BLaER1 treated with 17β-estradiol and CSF1 and Interleukin-3, amounts not matched to agents 10 nM and 100 nM (cell line): ENCODE measurements at regions not wholly inside any gene's neighbourhood (a gene's known extent, or its start where the extent isn't known, plus 50 kb on each side); places are given as distances from the start of the nearest gene placed in this dataset.

Experiments used
- H3K27ac ChIP-seq, 11 experiments: shearing (Covaris generic); formaldehyde crosslinking; 2 replicates each; pipeline ENCODE4 v1.8.1; 2022
- H3K27me3 ChIP-seq, 11 experiments: shearing (Covaris generic); formaldehyde crosslinking; 2 replicates each; pipeline ENCODE4 v1.8.1; 2022
- H3K36me3 ChIP-seq, 11 experiments: shearing (Covaris generic); formaldehyde crosslinking; 2 replicates each; pipeline ENCODE4 v1.8.1; 2022
- H3K4me1 ChIP-seq, 10 experiments: shearing (Covaris generic); formaldehyde crosslinking; 2 replicates each; pipeline ENCODE4 v1.8.1; 2022
- H3K4me2 ChIP-seq, 11 experiments: shearing (Covaris generic); formaldehyde crosslinking; 2 replicates each; pipeline ENCODE4 v1.8.1; 2022
- H3K4me3 ChIP-seq, 10 experiments: shearing (Covaris generic); formaldehyde crosslinking; 2 replicates each; pipeline ENCODE4 v1.8.1; 2022
- H3K9ac ChIP-seq, 11 experiments: shearing (Covaris generic); formaldehyde crosslinking; 2 replicates each; pipeline ENCODE4 v1.8.1; 2022
- H3K9me3 ChIP-seq, 11 experiments: shearing (Covaris generic); formaldehyde crosslinking; replicated peaks in 1 of 11; 2 replicates each; pipeline ENCODE4 v1.8.1; 2022
- H4K20me1 ChIP-seq, 11 experiments: shearing (Covaris generic); formaldehyde crosslinking; 2 replicates each; pipeline ENCODE4 v1.8.1; 2022
- Cebpa-rat ChIP-seq, 11 experiments: shearing (Covaris generic); IDR thresholded peaks; 2 replicates each; pipeline ENCODE4 v1.8.1; 2022

- Histone ChIP-seq H3K9ac (no peak overlapping the region), H3K36me3 (no peaks in the 10 kb centered on the region), H3K4me3 (no peak overlapping the region), H3K9me3 (0 out of 22 replicates have a peak, but pooled peaks cover 0 to 7% (median 0%) of the 10 kb centered on the region in 11 experiments), H3K4me2 (no peak overlapping the region), H3K27me3 (no peaks in the 10 kb centered on the region), H3K27ac (no peak overlapping the region), H4K20me1 (no peaks in the 10 kb centered on the region), H3K4me1 (peaks cover 0 to 2% (median 0%) of the 10 kb centered on the region in 10 experiments; a peak in 5 of 20 replicates)
- TF ChIP-seq Cebpa-rat (IDR thresholded peaks at IDR 0.05): no peak
Measured at GRCh38 chr7:35399216-35399615, 145.3 kb upstream of the TBX20 start.

GRCh38 chr7:35398518-35398917 lies 144.6 kb upstream of the TBX20 start:
- H3K27ac ChIP-seq: no peak overlapping the region
- no peak overlapping the region for H3K4me3 ChIP-seq
- no peak overlapping the region for H3K4me2 ChIP-seq
- no peaks in the 10 kb centered on the region for H3K27me3 ChIP-seq
- H4K20me1 ChIP-seq: no peaks in the 10 kb centered on the region
- 0 out of 22 replicates have a peak, but pooled peaks cover 0 to 3% (median 0%) of the 10 kb centered on the region in 11 experiments for H3K9me3 ChIP-seq
- H3K9ac ChIP-seq: no peak overlapping the region
- no peaks in the 10 kb centered on the region for H3K4me1 ChIP-seq
- no peak for TF ChIP-seq Cebpa-rat (IDR thresholded peaks at IDR 0.05)
- no peaks in the 10 kb centered on the region for H3K36me3 ChIP-seq

- no peaks in the 10 kb centered on the region for H4K20me1 ChIP-seq
- H3K9ac ChIP-seq: no peak overlapping the region
- H3K36me3 ChIP-seq: no peaks in the 10 kb centered on the region
- H3K4me2 ChIP-seq: no peak overlapping the region
- H3K4me3 ChIP-seq: no peak overlapping the region
- H3K9me3 ChIP-seq: no peaks in the 10 kb centered on the region
- H3K27ac ChIP-seq: no peak overlapping the region
- no peak for TF ChIP-seq Cebpa-rat (IDR thresholded peaks at IDR 0.05)
- H3K4me1 ChIP-seq: no peaks in the 10 kb centered on the region
- H3K27me3 ChIP-seq: no peaks in the 10 kb centered on the region
Measured at GRCh38 chr7:35390146-35390545, 136.2 kb upstream of the TBX20 start.

- H4K20me1 ChIP-seq: no peaks in the 10 kb centered on the region
- H3K36me3 ChIP-seq: no peaks in the 10 kb centered on the region
- H3K4me2 ChIP-seq: no peak overlapping the region
- H3K9ac ChIP-seq: no peak overlapping the region
- H3K9me3 ChIP-seq: no peaks in the 10 kb centered on the region
- no peak overlapping the region for H3K27ac ChIP-seq
- TF ChIP-seq Cebpa-rat (IDR thresholded peaks at IDR 0.05): no peak
- no peaks in the 10 kb centered on the region for H3K27me3 ChIP-seq
- H3K4me3 ChIP-seq: no peak overlapping the region
- H3K4me1 ChIP-seq: no peaks in the 10 kb centered on the region
Measured at GRCh38 chr7:35389636-35390035, 135.7 kb upstream of the TBX20 start.

GRCh38 chr7:35386816-35387706 lies 133.2 kb upstream of the TBX20 start:
- H3K27me3 ChIP-seq: no peaks in the 10 kb centered on the region
- H3K9me3 ChIP-seq: no peaks in the 10 kb centered on the region
- H3K4me1 ChIP-seq: 0 out of 20 replicates have a peak, but pooled peaks cover 0 to under 1% (median 0%) of the 10 kb centered on the region in 10 experiments
- H3K9ac ChIP-seq: no peak overlapping the region
- H3K4me3 ChIP-seq: no peak overlapping the region
- no peak overlapping the region for H3K4me2 ChIP-seq
- H3K36me3 ChIP-seq: no peaks in the 10 kb centered on the region
- no peaks in the 10 kb centered on the region for H4K20me1 ChIP-seq
- no peak overlapping the region for H3K27ac ChIP-seq
- TF ChIP-seq Cebpa-rat (IDR thresholded peaks at IDR 0.05): no peak

- H3K4me1 ChIP-seq: peaks cover 0 to 8% (median 0%) of the 10 kb centered on the region in 10 experiments; a peak in 6 of 20 replicates
- no peak overlapping the region for H3K9ac ChIP-seq
- H3K4me2 ChIP-seq: no peak overlapping the region
- TF ChIP-seq Cebpa-rat (IDR thresholded peaks at IDR 0.05): no peak
- no peaks in the 10 kb centered on the region for H4K20me1 ChIP-seq
- no peaks in the 10 kb centered on the region for H3K36me3 ChIP-seq
- no peak overlapping the region for H3K27ac ChIP-seq
- H3K27me3 ChIP-seq: no peaks in the 10 kb centered on the region
- H3K9me3 ChIP-seq: peaks cover 0 to 5% (median 0%) of the 10 kb centered on the region in 11 experiments; a peak in 2 of 22 replicates
- no peak overlapping the region for H3K4me3 ChIP-seq
Measured at GRCh38 chr7:35386082-35386815, 132.3 kb upstream of the TBX20 start.

- Histone ChIP-seq H4K20me1 (no peaks in the 10 kb centered on the region), H3K4me1 (peaks cover 0 to 20% (median 4%) of the 10 kb centered on the region in 10 experiments; a peak in 8 of 20 replicates), H3K27ac (no peak overlapping the region), H3K4me2 (no peak overlapping the region), H3K4me3 (no peak overlapping the region), H3K27me3 (no peaks in the 10 kb centered on the region), H3K9me3 (peaks cover 0 to 9% (median 0%) of the 10 kb centered on the region in 11 experiments; a peak in 3 of 22 replicates), H3K9ac (no peak overlapping the region), H3K36me3 (no peaks in the 10 kb centered on the region)
- TF ChIP-seq Cebpa-rat (IDR thresholded peaks at IDR 0.05): no peak
Measured at GRCh38 chr7:35384761-35385700, 131.1 kb upstream of the TBX20 start.

- Histone ChIP-seq H4K20me1 (no peaks in the 10 kb centered on the region), H3K27ac (peak overlapping the region in 5 of 11 experiments; percentile 30 to 76 (median 57); a peak in 7 of 22 replicates), H3K9ac (no peak overlapping the region; a peak in 1 of 22 replicates), H3K36me3 (no peaks in the 10 kb centered on the region), H3K4me3 (no peak overlapping the region), H3K9me3 (peaks cover 0 to 9% (median 0%) of the 10 kb centered on the region in 11 experiments; a peak in 3 of 22 replicates), H3K4me2 (peak overlapping the region in 4 of 11 experiments; percentile 8 to 49 (median 27); a peak in 8 of 22 replicates), H3K4me1 (peaks cover 0 to 34% (median 4%) of the 10 kb centered on the region in 10 experiments; a peak in 8 of 20 replicates), H3K27me3 (no peaks in the 10 kb centered on the region)
- TF ChIP-seq Cebpa-rat (IDR thresholded peaks at IDR 0.05): peak; percentile 60 to 92 (median 84); a peak in 18 of 22 replicates
Measured at GRCh38 chr7:35380739-35381224, 126.9 kb upstream of the TBX20 start.
